Globus pallidus (tissue), 1 donor: ENCODE measurements at regions not wholly inside any gene's neighbourhood (a gene's known extent, or its start where the extent isn't known, plus 50 kb on each side); places are given as distances from the start of the nearest gene placed in this dataset.
"Not testable (repeated sequence)": the region's sequence is repeated elsewhere in the genome, so short reads cannot be mapped to it uniquely, and the experiment has no call there.

ENCODE experiments used
- DNase-seq: peaks from one replicate; pipeline ENCODE4 v3.0.0-alpha.2; 2015; ENCODE audit warnings: low spot score

- DNase-seq: no peak
Measured at GRCh38 chr6:85079761-85080160, 315.4 kb upstream of the TBX18 start.

- DNase-seq: no peak
Measured at GRCh38 chr6:85078058-85078457, 313.7 kb upstream of the TBX18 start.

GRCh38 chr6:85077098-85077497 is 312.7 kb upstream of the TBX18 start:
- DNase-seq: no peak

- not testable (repeated sequence) for DNase-seq
Measured at GRCh38 chr6:85071845-85072244, 307.4 kb upstream of the TBX18 start.

DNA sequence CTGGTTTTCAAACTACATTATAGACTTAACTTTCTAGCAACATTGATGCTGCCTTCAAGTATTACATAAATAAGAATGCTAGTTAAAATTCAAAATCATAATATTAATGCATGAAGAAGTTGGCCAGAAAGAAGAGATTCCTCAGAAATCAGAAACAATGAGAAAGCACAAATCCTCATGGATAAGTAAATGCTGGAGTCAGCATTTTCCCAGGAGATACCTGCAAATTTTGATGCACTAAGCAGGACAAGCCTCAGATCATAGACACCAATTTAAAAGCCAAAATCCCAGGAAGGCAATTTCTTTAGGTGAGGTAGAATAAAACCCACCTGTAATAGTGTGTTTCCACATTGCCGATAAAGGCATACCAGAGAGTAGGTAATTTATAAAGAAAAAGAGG is 305.2 kb upstream of the TBX18 start:
- no peak for DNase-seq

GRCh38 chr6:85068221-85068620 is 303.8 kb upstream of the TBX18 start:
- DNase-seq: no peak

- no peak for DNase-seq
Measured at GRCh38 chr6:85066266-85066665, 301.9 kb upstream of the TBX18 start.

DNA sequence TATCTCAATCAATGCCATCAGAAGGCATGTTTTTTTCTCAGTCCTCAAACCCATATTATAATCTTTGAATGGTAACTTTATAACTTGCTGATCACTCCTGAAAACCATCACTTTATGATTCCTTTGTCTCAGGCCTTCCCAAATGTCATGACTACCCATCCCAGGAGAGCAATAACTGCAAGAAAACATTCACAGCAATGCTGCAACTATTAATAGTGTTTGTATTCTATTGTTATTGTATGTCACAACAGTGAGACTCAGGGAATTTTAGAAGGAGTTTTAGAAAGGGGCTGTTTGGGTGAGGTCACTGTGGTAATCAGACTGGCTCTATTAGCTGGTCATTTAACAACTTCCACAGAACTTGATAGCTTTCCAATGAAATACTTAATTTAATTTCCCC is 301.4 kb upstream of the TBX18 start:
- DNase-seq: no peak

DNA sequence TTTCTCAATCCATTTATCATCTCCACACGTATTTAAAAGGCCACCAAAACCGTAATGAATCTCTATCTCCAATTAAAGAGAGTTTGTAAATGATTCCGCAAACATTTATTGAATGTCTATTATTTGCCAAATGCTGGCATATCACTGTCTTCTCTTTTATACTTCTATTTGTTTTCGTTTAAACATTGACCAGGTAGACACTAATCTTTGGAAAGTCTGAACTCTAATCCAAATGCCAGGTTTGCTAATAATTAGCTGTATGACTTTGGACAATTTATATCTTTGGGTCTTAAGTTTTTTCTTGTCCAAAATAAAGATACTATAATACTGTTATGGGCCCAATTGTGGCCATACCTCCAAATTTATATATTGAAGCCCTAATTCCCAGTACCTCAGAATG is 299.2 kb upstream of the TBX18 start:
- no peak for DNase-seq

GRCh38 chr6:85062884-85063283 is 298.5 kb upstream of the TBX18 start:
- no peak for DNase-seq

DNA sequence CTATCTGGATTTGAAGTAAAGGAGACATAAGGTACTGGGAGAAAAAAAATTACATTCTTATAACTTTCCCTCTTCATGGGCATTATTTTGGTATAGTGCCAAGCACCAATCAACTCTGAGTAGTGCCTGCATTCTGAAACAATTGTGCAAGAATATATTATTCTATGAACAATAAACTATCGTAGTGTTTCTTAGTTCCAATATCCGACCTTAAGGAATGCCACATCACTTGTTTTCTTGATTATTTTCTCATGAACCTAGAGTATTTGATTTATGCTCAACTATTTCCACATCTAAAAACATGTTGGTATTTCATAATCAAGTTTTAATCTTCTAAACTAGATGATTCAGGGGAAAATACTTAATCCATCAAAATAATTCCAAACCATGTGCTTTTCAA is 294.4 kb upstream of the TBX18 start:
- DNase-seq: no peak

DNA sequence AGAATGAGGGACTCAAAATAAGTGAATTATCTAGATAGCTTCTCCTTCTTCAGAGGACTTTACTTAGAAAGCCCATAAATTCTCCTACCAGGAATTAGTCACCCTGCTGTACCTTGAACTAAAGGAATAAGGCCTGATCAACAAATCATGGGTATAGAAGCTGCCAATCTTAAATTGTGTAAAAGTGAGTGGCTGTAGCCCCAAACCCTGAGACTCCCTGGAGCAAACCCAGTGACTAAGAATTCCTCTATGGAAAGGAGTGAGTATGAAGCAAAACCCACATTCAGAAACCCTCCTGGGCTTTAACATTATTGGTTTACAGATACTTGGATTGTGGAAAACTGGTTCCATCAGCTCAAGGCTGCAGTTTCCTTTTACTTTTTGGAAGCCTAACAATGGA is 285.8 kb upstream of the TBX18 start:
- no peak for DNase-seq

DNA sequence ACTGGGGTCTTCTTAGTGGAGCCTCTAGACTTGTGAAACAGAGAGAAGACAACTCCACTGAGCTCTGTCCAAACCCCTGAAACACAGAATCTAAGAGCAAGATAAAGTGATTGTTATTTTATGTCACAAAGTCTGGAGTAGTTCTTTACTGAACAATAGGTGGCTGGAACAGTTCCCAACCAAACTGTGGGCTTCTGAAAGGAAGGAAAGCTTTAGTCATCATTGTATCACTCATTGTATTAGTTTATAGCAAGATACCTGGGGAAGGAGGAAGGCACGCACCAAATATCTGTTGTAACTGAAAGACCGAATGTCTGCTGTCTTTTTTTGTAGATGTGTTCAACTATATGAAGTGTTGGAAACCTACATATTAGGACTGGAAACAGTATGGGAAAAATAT is 284.9 kb upstream of the TBX18 start:
- no peak for DNase-seq

DNA sequence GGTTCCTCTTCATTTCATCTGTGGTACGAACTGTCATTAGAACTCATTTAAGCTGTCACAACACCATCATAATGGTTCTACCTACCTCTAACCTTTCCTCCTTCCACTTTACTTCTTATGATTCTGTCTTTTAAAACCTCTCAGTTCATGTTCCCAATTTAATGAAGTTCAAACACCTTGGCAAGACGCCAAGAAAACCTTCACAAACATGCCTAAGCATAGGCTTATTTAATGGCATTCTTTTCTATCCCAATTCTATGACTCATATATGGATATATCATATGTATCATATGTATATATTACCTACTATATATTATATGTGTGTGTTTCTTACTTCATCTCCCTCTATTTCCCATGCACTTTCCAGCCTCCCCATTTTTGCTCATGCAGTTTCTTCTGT is 283.4 kb upstream of the TBX18 start:
- no peak for DNase-seq

DNA sequence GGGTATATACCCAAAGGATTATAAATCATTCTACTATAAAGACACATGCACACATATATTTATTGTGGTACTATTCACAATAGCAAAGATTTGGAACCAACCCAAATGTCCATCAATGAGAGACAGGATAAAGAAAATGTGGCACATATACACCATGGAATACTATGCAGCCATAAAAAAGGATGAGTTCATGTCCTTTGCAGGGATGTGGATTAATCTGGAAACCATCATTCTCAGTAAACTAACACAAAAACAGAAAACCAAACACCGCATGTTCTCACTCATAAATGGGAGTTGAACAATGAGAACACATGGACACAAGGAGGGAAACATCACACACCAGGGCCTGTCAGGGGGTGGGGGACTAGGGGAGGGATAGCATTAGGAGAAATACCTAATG is 281.4 kb upstream of the TBX18 start:
- not testable (repeated sequence) for DNase-seq

DNA sequence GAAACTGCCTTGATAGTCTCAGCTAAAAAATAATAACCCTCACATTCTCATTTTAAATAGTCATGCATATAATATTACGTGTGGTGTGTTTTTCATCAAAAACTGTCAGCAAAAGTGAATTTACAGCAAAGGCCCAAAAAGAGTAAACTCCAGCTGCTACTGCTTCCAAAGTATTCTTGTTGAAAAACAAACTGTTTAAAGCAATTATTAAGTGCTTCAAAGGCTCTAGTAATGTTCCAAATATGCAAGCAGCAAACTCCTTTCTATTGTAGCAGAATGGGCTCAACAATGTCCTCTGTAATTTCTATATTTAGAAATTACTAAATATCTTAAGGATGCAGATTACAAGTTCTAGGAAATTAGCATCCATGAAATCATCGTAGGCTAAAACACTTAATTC is 280.0 kb upstream of the TBX18 start:
- no peak for DNase-seq

GRCh38 chr6:85041376-85041775 is 277.0 kb upstream of the TBX18 start:
- DNase-seq: no peak

GRCh38 chr6:85037221-85037620 is 272.8 kb upstream of the TBX18 start:
- DNase-seq: no peak

DNA sequence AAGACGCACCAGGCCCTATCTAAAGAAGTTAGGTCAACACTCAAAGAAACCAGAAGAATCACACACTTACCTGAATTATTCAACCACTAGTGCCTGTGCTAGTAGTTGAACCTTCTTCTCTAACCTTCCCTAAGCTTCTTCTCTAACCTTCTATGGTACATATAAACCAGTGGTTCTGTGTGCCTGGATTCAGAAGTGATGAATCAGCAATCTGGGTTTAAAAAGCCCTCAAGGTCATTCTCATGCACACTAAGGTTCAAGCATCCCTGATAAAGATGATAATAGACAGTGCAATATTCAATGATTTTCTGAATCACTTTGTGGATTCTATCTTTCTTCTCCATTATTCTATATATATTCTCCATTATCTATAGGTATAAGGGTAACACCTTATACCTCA is 271.4 kb upstream of the TBX18 start:
- DNase-seq: no peak

DNA sequence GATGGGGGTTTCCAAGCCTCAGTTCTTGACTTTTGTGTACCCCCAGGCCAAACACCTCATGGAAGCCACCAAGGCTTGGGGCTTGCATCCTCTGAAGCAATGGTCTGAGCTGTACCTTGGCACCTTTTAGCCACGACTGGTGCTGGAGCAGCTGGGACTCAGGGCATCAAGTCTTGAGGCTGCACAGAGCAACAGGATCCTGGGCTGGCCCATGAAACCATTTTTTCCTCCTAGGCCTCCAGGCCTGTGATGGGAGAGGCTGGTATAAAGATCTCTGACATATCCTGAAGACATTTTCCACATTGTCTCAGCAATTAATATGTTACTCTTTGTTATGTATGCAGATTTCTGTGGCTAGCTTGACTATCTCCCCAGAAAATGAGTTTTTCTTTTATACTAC is 269.1 kb upstream of the TBX18 start:
- no peak for DNase-seq

- DNase-seq: no peak
Measured at GRCh38 chr6:85026021-85026420, 261.6 kb upstream of the TBX18 start.

GRCh38 chr6:85023721-85024120 is 259.3 kb upstream of the TBX18 start:
- DNase-seq: no peak

GRCh38 chr6:85017352-85017751 is 253.0 kb upstream of the TBX18 start:
- no peak for DNase-seq

DNA sequence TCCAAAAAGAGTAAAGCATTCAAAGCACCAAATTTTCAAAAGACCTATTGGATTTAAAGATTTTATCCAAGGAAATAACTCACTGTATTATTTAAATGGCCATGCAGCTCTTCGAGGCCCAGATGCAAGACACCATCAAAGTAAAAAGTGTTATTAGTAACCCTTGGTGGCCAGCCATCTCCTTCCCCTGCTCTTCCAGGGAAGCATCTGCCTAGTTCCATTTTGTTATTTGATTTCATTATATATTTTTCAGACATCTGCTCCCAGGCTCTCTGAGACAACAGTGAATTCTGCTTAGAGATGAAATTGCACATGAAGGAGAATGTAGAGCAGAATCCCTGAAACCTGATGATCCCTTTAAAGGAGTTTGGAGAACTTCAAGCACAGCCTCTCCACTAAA is 252.3 kb upstream of the TBX18 start:
- no peak for DNase-seq

GRCh38 chr6:85015396-85015990 is 251.1 kb upstream of the TBX18 start:
- peak; percentile 7 for DNase-seq
